ENCODE measurements at regions not wholly inside any gene's neighbourhood (a gene's known extent, or its start where the extent isn't known, plus 50 kb on each side); places are given as distances from the start of the nearest gene placed in this dataset.

- Histone ChIP-seq H3K9me3 (ENCODE audit: control insufficient read depth, low read length) (no peaks in the 10 kb centered on the region), H3K4me1 (ENCODE audit: control insufficient read depth, insufficient read depth, low read length) (no peaks in the 10 kb centered on the region), H3K36me3 (ENCODE audit: control insufficient read depth, insufficient read depth, low read length) (no peaks in the 10 kb centered on the region), H3K27me3 (ENCODE audit: control insufficient read depth, insufficient read depth, low read length, poor library complexity, severe bottlenecking) (peaks cover 49% of the 10 kb centered on the region), H3K4me3 (ENCODE audit: low read length) (no peak overlapping the region), H3K9ac (ENCODE audit: extremely low read depth, low read length, poor library complexity, severe bottlenecking) (no peak overlapping the region), H3K27ac (ENCODE audit: low read depth, low read length) (no peak overlapping the region)
- 79 to 91% methylated on average over 6 to 7 of the region's 7 CpGs for whole genome bisulfite sequencing, 2 experiments (ENCODE audit: insufficient coverage in 1 of 2, insufficient read length in 1 of 2)
- peaks cover 29% of the 10 kb centered on the region for H3K4me1 Mint-ChIP-seq
- no peaks in the 10 kb centered on the region for H3K9me3 Mint-ChIP-seq
- H3K4me3 Mint-ChIP-seq: no peak overlapping the region
- H3K27me3 Mint-ChIP-seq (ENCODE audit: insufficient read depth): peaks cover 57% of the 10 kb centered on the region
- no peak overlapping the region for H3K27ac Mint-ChIP-seq
- TF ChIP-seq CTCF (conservative IDR thresholded peaks at IDR 0.05): no peak
- no peak for DNase-seq
- no peaks in the 10 kb centered on the region for H3K36me3 Mint-ChIP-seq (ENCODE audit: low read depth)
Observed at GRCh38 chr2:60678551-60678950, 77.5 kb upstream of the PAPOLG start.

- Histone ChIP-seq H3K9me3 (ENCODE audit: control insufficient read depth, low read length) (no peaks in the 10 kb centered on the region), H3K4me1 (ENCODE audit: control insufficient read depth, insufficient read depth, low read length) (no peaks in the 10 kb centered on the region), H3K4me3 (ENCODE audit: low read length) (no peak overlapping the region), H3K36me3 (ENCODE audit: control insufficient read depth, insufficient read depth, low read length) (no peaks in the 10 kb centered on the region), H3K27me3 (ENCODE audit: control insufficient read depth, insufficient read depth, low read length, poor library complexity, severe bottlenecking) (peaks cover 52% of the 10 kb centered on the region), H3K27ac (ENCODE audit: low read depth, low read length) (no peak overlapping the region), H3K9ac (ENCODE audit: extremely low read depth, low read length, poor library complexity, severe bottlenecking) (no peak overlapping the region)
- Mint-ChIP-seq H3K4me3 (no peak overlapping the region), H3K9me3 (no peaks in the 10 kb centered on the region), H3K27ac (no peak overlapping the region), H3K27me3 (ENCODE audit: insufficient read depth) (peaks cover 59% of the 10 kb centered on the region), H3K4me1 (peaks cover 29% of the 10 kb centered on the region), H3K36me3 (ENCODE audit: low read depth) (no peaks in the 10 kb centered on the region)
- DNase-seq: no peak
- 85 to 88% methylated on average over 7 to 9 of the region's 9 CpGs for WGBS, 2 experiments (ENCODE audit: insufficient coverage in 1 of 2, insufficient read length in 1 of 2)
- no peak for TF ChIP-seq CTCF (conservative IDR thresholded peaks at IDR 0.05)
Observed at GRCh38 chr2:60679036-60679780, 76.9 kb upstream of the PAPOLG start.

GRCh38 chr2:60693551-60693950 is 62.5 kb upstream of the PAPOLG start:
- no peak overlapping the region for H3K27ac ChIP-seq (ENCODE audit: low read depth, low read length)
- H3K4me3 Mint-ChIP-seq: no peak overlapping the region
- no peaks in the 10 kb centered on the region for H3K9me3 Mint-ChIP-seq
- H3K36me3 Mint-ChIP-seq (ENCODE audit: low read depth): no peaks in the 10 kb centered on the region
- H3K36me3 ChIP-seq (ENCODE audit: control insufficient read depth, insufficient read depth, low read length): no peaks in the 10 kb centered on the region
- H3K4me1 ChIP-seq (ENCODE audit: control insufficient read depth, insufficient read depth, low read length): no peaks in the 10 kb centered on the region
- H3K27me3 Mint-ChIP-seq (ENCODE audit: insufficient read depth): peaks cover 4% of the 10 kb centered on the region
- no peak for TF ChIP-seq CTCF (conservative IDR thresholded peaks at IDR 0.05)
- no peak overlapping the region for H3K4me3 ChIP-seq (ENCODE audit: low read length)
- no peak overlapping the region for H3K9ac ChIP-seq (ENCODE audit: extremely low read depth, low read length, poor library complexity, severe bottlenecking)
- 94% methylated on average over 3 of the region's 3 CpGs; no CpG with 5 or more reads in 1 of the 2 experiments for WGBS, 2 experiments (ENCODE audit: insufficient coverage in 1 of 2, insufficient read length in 1 of 2)
- H3K27me3 ChIP-seq (ENCODE audit: control insufficient read depth, insufficient read depth, low read length, poor library complexity, severe bottlenecking): no peaks in the 10 kb centered on the region
- DNase-seq: no peak
- no peak overlapping the region for H3K27ac Mint-ChIP-seq
- H3K4me1 Mint-ChIP-seq: no peaks in the 10 kb centered on the region
- H3K9me3 ChIP-seq (ENCODE audit: control insufficient read depth, low read length): no peaks in the 10 kb centered on the region
